RWPE1 (cell line): ENCODE measurements at regions not wholly inside any gene's neighbourhood (a gene's known extent, or its start where the extent isn't known, plus 50 kb on each side); places are given as distances from the start of the nearest gene placed in this dataset.

Experiments
- CTCF ChIA-PET: fragments of 350-600 bp; sonication (Branson Sonifier 250); formaldehyde crosslinking; extraction: SDS; loops from one replicate; lab custom pipeline; 2021; lab: Yijun Ruan, JAX
- POLR2A ChIA-PET: fragments of 400-600 bp; formaldehyde crosslinking; extraction: SDS; loops from one replicate; lab custom pipeline; 2020; ENCODE audit warnings: antibody characterized with exemption; ENCODE audit not compliant: low non-redundant PET; lab: Yijun Ruan, JAX
- DNase-seq: peaks from one replicate; pipeline ENCODE4 v3.0.0; 2012; ENCODE audit warnings: low spot score
- H3K27ac ChIP-seq: fragments of 450-650 bp; 2 replicates; pipeline ENCODE4 v1.5.1; 2017
- TF ChIP-seq, protein P1 (sequence below): fragments of 450-650 bp; conservative IDR thresholded peaks from 2 replicates; pipeline ENCODE4 v1.5.1; 2017; ENCODE audit warnings: low read depth, mild to moderate bottlenecking

DNA sequence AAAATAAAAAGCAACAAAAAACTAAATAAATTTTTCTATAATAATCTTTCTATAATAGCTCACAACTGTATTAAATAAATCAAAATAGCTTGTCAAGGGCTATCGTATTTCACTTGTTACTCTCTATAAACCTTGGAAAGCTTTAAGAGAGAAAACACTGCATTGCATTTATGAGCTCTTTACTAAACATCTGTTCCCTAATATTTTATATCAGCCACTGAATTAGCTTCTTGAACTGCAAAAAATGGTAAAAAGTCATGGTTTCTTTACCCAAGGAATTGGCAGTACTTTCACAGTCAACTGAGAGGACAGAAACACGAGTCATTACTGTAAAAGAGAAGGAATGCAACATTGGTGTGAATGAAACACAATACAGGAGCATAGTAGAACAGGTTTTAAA lies 671.2 kb downstream of the PCDH18 start:
- TF ChIP-seq, protein P1, sequence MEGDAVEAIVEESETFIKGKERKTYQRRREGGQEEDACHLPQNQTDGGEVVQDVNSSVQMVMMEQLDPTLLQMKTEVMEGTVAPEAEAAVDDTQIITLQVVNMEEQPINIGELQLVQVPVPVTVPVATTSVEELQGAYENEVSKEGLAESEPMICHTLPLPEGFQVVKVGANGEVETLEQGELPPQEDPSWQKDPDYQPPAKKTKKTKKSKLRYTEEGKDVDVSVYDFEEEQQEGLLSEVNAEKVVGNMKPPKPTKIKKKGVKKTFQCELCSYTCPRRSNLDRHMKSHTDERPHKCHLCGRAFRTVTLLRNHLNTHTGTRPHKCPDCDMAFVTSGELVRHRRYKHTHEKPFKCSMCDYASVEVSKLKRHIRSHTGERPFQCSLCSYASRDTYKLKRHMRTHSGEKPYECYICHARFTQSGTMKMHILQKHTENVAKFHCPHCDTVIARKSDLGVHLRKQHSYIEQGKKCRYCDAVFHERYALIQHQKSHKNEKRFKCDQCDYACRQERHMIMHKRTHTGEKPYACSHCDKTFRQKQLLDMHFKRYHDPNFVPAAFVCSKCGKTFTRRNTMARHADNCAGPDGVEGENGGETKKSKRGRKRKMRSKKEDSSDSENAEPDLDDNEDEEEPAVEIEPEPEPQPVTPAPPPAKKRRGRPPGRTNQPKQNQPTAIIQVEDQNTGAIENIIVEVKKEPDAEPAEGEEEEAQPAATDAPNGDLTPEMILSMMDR, result no peak
- POLR2A ChIA-PET, result no interaction called here
- DNase-seq, result no peak
- CTCF ChIA-PET, result no interaction called here
- no peak overlapping the region for H3K27ac ChIP-seq

DNA sequence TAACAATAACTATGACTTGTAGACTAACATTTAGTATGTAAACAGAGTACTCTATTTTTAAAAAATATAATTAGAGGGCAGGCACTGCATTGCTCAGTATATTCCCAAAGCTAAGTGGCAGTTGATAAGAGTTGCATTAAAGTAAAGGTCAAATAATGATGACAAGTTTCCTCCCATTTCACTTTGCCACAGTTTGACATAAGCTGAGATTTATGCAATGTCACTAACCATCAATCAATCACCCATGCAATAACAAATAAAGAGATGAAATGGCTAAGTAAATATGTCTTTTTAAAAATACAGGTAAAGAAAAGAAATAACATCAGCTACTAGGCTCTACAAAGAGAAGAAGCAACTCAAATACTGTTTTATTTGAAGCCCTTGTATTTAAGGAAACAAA lies 673.4 kb downstream of the PCDH18 start:
- ChIA-PET POLR2A (no interaction called here), CTCF (interaction anchor here (0.7 kb wide), 1 partner anchor 877 kb away, joined by 4 read pairs; no protein-coding TSS in a partner anchor)
- TF ChIP-seq, protein P1, result no peak
- no peak overlapping the region for H3K27ac ChIP-seq
- DNase-seq, result no peak

DNA sequence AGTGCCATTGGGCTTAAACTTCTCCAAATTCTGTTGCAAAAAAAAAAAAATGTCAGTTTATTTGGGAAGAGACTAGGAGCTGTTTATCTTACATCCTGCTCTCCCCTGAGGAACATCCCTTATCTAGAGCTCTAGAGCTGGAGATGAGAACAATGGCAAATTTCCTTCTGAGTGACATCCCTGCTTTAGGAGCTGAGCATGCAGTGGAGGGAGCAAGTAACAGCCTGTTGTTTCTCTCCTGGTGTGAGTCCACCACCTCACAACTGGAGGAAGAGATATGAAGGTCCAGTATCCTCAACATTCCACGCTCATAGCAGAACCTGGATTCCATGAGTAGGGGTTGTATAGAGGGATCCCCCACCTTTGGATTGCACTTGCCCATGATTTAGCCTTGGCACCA lies 676.4 kb downstream of the PCDH18 start:
- ChIA-PET CTCF (interaction anchor here (1.7 kb wide), 1 partner anchor 9 kb away, joined by 9 read pairs; no protein-coding TSS in a partner anchor), POLR2A (no interaction called here)
- TF ChIP-seq, protein P1, result no peak
- no peak for DNase-seq
- no peak overlapping the region for H3K27ac ChIP-seq

DNA sequence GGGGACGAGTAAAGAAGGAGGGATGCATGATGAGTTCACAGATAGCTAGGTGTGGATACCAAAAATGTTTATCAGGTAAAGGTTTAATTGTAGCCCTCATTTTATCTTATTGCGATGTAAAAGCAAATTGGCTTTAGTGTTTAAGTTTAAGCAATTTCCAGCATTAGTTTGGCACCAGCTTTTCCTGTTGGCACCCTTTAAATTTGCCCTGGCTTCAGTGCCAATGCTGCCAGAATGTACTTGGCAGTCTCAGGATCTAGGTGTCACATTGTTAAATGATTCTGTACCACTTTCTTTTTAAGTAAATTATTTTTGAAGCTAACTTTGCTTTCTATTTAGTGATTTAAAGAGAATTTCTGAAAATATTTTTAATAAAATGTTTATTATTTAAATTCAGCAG lies 681.8 kb downstream of the PCDH18 start:
- no peak for DNase-seq
- ChIA-PET POLR2A (no interaction called here), CTCF (interaction anchor here (0.6 kb wide), 1 partner anchor 15 kb away, joined by 3 read pairs; no protein-coding TSS in a partner anchor)
- no peak overlapping the region for H3K27ac ChIP-seq
- TF ChIP-seq, protein P1, result no peak

DNA sequence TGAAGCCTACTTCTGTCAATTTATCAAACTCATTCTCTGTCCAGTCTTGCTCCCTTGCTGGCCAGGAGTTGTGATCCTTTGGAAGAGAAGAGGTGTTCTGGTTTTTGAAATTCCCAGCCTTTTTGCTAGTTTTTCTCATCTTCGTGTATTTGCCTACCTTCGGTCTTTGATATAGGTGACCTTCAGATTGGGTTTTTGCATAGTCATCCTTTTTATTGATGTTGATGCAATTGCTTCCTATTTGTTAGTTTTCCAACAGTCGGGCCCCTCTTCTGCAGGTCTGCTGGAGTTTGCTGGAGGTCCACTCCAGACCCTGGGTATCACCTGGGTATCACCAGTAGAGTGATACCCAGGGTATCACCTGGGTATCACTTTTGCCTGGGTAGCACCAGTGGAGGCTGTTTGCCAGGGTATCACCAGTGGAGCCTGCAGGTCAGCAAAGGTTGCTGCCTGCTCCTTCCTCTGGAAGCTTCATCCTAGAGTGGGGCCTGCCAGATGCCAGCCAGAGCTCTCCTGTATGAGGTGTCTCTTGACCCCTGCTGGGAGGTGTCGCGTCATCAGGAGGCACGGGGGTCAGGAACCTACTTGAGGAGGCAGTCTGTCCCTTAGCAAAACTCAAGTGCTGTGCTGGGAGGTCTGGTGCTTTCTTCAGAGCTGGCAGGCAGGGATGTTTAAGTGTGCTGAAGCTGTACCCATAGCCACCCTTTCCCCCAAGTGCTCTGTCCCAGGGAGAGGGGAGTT lies 684.2 kb downstream of the PCDH18 start:
- TF ChIP-seq, protein P1, result no peak
- POLR2A ChIA-PET, result no interaction called here
- DNase-seq, result no peak
- CTCF ChIA-PET, result no interaction called here
- no peak overlapping the region for H3K27ac ChIP-seq

DNA sequence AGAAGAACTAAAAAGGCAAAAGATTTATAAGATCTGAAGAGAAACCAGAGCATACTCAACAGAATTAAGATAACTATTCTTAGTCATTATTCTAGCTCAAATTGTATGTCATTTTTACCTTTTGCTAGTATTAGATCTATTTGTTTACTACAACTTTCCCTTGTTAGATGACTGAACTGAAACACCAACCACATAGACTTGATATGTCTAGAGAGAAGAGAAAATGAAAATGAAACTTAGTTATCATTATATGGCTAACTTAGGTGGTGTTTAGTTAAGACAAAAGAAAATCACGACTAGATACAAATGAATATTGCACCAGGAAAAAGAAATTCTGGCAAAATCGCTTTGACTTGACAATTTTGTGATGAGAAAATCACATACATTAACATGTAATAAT lies 690.8 kb downstream of the PCDH18 start:
- TF ChIP-seq, protein P1, result no peak
- CTCF ChIA-PET, result no interaction called here
- DNase-seq, result no peak
- POLR2A ChIA-PET, result no interaction called here
- H3K27ac ChIP-seq, result no peak overlapping the region
